ENCODE measurements at regions not wholly inside any gene's neighbourhood (a gene's known extent, or its start where the extent isn't known, plus 50 kb on each side); places are given as distances from the start of the nearest gene placed in this dataset.
"Not testable (repeated sequence)": the region's sequence is repeated elsewhere in the genome, so short reads cannot be mapped to it uniquely, and the experiment has no call there.

DNA sequence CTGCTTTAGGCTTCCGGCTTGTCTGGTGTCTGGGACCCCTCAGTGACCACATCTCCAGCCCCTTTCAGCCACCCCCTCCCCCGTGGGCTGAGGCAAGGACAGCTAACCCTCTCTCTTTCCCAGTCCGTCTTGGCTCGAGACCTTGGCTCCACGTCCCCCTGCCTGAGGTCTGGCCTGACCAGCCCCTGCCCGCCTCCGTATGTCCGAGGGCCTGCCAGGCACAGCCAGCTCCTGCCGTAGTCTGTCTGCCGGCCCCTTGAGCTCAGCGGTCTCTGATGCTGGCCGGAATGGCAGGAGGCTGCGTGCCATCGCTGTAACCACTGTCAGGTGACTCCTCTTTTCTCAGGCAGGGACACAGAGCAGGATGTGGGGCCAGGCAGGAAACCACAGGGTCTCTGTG, 73.3 kb upstream of the LRPAP1 start (continued):
- TF ChIP-seq, protein P1, sequence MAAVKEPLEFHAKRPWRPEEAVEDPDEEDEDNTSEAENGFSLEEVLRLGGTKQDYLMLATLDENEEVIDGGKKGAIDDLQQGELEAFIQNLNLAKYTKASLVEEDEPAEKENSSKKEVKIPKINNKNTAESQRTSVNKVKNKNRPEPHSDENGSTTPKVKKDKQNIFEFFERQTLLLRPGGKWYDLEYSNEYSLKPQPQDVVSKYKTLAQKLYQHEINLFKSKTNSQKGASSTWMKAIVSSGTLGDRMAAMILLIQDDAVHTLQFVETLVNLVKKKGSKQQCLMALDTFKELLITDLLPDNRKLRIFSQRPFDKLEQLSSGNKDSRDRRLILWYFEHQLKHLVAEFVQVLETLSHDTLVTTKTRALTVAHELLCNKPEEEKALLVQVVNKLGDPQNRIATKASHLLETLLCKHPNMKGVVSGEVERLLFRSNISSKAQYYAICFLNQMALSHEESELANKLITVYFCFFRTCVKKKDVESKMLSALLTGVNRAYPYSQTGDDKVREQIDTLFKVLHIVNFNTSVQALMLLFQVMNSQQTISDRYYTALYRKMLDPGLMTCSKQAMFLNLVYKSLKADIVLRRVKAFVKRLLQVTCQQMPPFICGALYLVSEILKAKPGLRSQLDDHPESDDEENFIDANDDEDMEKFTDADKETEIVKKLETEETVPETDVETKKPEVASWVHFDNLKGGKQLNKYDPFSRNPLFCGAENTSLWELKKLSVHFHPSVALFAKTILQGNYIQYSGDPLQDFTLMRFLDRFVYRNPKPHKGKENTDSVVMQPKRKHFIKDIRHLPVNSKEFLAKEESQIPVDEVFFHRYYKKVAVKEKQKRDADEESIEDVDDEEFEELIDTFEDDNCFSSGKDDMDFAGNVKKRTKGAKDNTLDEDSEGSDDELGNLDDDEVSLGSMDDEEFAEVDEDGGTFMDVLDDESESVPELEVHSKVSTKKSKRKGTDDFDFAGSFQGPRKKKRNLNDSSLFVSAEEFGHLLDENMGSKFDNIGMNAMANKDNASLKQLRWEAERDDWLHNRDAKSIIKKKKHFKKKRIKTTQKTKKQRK (IDR thresholded peaks at IDR 0.05; ENCODE audit: low read length), result no peak
- TF ChIP-seq, protein P2, sequence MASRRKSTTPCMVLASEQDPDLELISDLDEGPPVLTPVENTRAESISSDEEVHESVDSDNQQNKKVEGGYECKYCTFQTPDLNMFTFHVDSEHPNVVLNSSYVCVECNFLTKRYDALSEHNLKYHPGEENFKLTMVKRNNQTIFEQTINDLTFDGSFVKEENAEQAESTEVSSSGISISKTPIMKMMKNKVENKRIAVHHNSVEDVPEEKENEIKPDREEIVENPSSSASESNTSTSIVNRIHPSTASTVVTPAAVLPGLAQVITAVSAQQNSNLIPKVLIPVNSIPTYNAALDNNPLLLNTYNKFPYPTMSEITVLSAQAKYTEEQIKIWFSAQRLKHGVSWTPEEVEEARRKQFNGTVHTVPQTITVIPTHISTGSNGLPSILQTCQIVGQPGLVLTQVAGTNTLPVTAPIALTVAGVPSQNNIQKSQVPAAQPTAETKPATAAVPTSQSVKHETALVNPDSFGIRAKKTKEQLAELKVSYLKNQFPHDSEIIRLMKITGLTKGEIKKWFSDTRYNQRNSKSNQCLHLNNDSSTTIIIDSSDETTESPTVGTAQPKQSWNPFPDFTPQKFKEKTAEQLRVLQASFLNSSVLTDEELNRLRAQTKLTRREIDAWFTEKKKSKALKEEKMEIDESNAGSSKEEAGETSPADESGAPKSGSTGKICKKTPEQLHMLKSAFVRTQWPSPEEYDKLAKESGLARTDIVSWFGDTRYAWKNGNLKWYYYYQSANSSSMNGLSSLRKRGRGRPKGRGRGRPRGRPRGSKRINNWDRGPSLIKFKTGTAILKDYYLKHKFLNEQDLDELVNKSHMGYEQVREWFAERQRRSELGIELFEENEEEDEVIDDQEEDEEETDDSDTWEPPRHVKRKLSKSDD (CRISPR knock-in tag; IDR thresholded peaks at IDR 0.05; ENCODE audit: low read depth), result no peak
- no peak for TF ChIP-seq ZFP41 (CRISPR knock-in tag; IDR thresholded peaks at IDR 0.05; ENCODE audit: borderline replicate concordance)
- TF ChIP-seq, protein P3, sequence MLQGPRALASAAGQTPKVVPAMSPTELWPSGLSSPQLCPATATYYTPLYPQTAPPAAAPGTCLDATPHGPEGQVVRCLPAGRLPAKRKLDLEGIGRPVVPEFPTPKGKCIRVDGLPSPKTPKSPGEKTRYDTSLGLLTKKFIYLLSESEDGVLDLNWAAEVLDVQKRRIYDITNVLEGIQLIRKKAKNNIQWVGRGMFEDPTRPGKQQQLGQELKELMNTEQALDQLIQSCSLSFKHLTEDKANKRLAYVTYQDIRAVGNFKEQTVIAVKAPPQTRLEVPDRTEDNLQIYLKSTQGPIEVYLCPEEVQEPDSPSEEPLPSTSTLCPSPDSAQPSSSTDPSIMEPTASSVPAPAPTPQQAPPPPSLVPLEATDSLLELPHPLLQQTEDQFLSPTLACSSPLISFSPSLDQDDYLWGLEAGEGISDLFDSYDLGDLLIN (CRISPR knock-in tag; IDR thresholded peaks at IDR 0.05; ENCODE audit: borderline replicate concordance), result no peak

DNA sequence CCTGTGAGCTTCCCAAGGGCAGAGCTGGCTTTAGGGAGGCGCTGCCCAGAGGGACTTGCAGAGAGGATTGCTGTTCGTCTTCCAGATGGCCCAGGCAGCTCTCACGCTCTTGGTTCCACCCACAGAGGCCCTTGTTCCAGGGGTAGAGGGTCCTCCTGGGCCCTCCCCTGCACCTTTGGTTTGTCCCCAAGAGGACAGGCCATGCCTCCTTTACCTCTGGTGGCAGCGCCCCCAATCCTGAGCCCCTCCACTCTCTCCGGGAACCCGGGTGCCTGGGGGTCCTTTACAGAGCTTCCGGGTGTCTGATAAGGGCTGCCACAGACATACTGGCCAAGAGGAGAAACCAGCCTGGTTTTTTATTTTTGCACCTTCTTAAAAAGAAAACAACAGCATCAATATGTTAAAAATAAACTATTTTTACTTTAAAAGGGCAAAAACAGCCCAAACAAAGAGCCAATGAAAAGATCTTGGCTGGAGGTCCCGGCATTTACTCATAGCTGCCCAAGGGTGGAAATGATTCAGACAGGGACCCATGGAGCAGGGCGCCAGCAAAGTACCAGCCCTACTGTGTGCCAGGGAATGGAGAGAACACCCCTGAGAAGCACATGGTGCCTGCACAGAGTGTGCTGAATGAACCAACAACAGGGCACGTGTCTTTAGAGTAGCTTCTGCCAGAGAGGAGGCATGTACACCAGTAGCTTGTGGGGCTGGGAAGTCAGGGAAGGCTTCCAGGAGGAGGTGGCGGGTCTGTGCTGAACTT, 70.8 kb upstream of the LRPAP1 start:
- H3K9me3 ChIP-seq (ENCODE audit: low read length); H3K27ac ChIP-seq (ENCODE audit: extremely low read length, insufficient read depth, low read length); BruUV-seq (replicated peaks); H3K4me2 ChIP-seq (ENCODE audit: low read depth, low read length); POLR2A ChIA-PET; H3K79me2 ChIP-seq (ENCODE audit: insufficient read depth, low read length); DNase-seq (ENCODE audit: low spot score); FAIRE-seq; H3K27me3 ChIP-seq (ENCODE audit: control insufficient read depth in 1 of 2, insufficient read depth in 2 of 2, low read length in 2 of 2); CTCF ChIA-PET (ENCODE audit: low intra/inter-chr PET ratio, low total read pairs); H3K4me3 ChIP-seq (replicated peaks in 1 of 3; ENCODE audit: insufficient read depth in 1 of 3, low read depth in 2 of 3, low read length in 3 of 3); in situ Hi-C loops (cut with HindIII; ENCODE audit: extremely low pct_ligation_motif_present, low pct_unique_long_range_greater_than_20kb); intact Hi-C loops (cut with micrococcal nuclease; ENCODE audit: unreplicated experiment); H3K4me1 ChIP-seq (ENCODE audit: insufficient read depth, low read length); H2AFZ ChIP-seq (ENCODE audit: low read length); H4K20me1 ChIP-seq (ENCODE audit: insufficient read depth, low read length); H3K9ac ChIP-seq (ENCODE audit: insufficient read depth, low read depth, low read length); ATAC-seq; H3K36me3 ChIP-seq (replicated peaks in 1 of 2; ENCODE audit: control insufficient read depth in 1 of 2, insufficient read depth in 2 of 2, low read length in 2 of 2): not testable (repeated sequence)
- 30% methylated on average over 11 of the region's 11 CpGs for WGBS (ENCODE audit: low lambda C conversion rate)
